Pulmonary artery endothelial cell (primary cell): ENCODE measurements at regions not wholly inside any gene's neighbourhood (a gene's known extent, or its start where the extent isn't known, plus 50 kb on each side); places are given as distances from the start of the nearest gene placed in this dataset.

Source experiments
- DNase-seq: peaks from one replicate; pipeline ENCODE4 v3.0.0-alpha.2; 2011; ENCODE audit warnings: low read depth, low spot score

DNA sequence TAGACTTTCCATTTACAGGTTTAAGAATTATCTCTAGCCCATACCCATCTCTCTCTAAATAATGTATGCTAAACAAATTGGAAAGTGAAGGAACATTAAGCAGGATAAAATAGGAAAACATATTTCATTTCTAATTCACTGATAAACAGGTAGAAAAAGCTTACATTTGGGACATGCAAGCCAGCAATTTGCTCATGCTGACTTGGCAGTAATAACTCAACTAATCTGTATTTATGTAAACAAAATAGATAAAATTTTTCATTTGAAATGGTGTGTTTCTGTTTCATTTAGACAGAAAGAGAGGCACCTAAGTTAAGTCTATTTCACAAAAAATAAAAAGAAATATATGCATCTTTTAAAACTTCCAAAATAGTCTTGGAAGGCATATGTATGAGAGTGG is 877.3 kb upstream of the LRRTM1 start:
- no peak for DNase-seq

DNA sequence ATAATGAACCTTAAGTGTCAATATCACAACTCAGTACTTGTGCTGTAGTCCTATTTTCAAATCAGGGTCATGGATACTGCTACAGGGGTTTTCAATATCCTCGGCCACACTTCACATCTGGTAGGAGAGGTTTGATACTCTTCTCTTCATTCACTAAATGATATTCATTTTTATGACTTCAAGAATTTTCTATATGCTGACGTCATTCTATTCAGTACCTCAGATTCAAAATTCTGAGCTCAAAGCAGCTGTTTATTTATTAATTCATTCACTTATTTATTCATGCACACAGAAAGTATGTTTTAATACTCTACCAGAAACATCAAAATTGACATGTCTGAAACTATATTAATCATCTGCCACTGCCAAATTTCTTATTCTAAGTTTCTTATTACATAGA is 866.9 kb upstream of the LRRTM1 start:
- DNase-seq: no peak

DNA sequence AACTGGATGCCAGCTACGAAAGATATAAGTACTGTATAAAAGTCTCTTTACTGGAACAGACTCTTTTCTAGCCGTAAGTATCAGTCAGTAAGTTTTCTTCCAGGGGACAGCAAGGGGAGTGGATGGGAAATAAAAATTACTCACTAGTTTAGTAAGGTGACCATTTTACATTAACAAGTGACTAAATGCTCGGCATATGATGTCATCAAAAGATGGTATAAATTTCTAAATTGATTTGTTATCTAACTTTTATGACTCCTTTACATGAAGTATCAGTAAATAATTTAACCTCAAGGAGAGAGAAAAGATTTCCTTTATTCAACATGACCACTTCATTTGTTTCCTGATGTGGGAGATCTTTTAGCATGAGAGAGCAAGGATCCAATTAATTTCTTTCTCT is 859.0 kb upstream of the LRRTM1 start:
- no peak for DNase-seq

DNA sequence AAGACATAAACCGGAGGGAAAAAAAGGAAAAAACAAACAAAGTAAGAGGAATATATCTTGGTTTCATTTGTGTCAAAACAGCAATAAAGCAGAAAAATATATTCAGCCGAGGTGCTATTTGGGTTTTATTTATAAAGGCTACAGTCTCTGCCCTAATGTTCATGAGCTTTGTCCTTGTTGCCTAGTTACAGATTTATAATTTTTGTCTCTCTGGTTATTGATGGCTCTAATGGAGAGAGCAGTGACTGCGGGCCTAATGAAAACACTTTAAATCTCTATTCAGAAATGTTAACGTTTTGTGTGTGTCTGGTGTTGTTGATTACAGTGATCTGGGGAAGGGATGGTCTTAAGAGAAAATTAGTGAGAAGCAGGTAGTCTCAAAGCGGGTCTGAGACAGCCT is 854.0 kb upstream of the LRRTM1 start:
- no peak for DNase-seq

DNA sequence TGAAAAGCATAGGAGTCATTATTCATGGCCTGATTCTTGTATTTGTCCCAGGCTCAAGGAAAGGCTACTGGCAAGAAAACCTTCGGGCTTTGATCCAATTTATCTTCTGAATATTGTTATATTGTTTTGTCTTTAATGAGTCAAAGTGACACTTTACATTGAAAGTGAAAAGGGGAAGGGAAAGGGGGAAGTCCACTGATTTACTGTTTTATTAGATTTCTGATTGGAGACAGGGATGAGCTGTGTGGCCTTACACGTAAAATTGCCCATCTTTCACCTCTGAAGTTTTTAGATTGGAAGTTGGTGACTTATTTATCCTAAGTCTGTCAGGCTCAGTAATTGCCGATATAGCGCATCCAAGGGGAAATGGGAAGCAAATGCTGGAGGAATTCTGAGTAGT is 843.8 kb upstream of the LRRTM1 start:
- DNase-seq: no peak

DNA sequence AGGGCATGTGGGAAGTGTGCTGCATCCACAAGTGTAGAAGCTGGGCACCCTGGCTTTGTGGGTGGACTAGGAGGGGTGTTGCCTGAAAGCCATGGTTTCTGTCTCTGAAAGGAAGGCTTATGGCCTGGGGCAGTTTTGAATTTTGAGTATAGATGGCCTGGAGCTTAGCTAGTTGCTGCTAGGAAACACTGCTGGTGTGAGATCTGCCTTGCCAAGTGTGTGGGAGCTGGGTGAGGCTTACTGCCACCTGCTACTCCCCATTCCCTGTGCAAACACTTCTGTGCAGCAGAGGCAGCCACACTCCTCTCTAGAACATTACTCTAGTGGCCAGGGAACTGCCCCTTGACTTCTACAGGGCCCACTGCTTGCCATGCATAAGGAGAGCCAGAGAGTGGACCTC is 831.7 kb upstream of the LRRTM1 start:
- DNase-seq: no peak

DNA sequence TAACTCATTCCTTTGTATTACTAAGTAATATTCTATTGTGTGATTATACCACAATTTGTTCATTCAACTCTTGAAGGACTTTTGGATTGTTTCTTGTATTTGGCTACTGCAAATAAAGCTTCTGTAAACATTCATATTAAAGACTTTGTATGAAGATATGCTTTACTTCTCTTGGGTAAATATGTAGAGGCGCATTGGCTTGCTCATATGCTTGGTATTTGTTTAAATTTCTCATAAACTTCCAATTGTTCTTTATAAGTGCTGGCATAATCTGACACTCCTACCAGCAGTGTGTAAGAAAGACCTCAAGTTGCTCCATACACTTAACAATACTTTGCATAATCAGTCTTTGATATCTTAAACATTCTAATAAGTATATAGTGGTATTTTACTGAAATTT is 792.8 kb upstream of the LRRTM1 start:
- no peak for DNase-seq

DNA sequence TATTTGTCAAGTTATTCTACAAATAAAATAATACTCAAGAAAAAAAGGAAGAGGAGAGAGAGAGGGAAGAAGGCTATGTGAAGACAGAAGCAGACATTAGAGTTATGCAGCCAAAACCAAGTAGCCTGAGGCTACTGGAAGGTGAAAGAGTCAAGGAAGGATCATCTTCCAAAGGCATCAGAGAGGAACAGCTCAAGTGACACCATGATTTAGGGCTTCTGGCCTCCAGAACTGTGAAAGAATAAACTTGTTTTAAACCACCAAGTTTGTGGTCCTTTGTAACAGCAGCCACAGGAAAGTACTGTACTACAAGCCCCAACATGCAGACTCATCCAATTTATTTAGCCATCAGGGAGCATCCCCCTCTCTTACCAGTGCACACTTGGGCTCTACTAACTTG is 788.5 kb upstream of the LRRTM1 start:
- no peak for DNase-seq

DNA sequence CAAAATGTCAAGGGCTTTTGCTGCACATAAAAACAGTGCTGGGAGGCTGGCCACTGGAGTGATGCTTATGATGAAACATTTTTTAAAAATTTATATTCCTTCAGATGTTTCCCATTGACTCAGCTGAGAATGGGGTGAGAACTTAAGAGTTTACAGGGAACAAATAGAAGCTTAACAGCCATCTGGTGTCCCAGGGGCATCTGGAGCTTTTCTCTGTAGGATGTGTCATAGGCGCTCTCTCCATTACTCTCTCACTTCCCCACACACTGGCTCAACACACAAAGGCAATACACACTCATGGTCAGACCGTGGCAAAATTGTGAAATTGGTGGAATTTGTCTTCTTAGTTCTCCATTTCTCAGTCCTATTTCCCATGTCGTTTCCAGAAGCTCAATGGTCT is 783.1 kb upstream of the LRRTM1 start:
- no peak for DNase-seq

DNA sequence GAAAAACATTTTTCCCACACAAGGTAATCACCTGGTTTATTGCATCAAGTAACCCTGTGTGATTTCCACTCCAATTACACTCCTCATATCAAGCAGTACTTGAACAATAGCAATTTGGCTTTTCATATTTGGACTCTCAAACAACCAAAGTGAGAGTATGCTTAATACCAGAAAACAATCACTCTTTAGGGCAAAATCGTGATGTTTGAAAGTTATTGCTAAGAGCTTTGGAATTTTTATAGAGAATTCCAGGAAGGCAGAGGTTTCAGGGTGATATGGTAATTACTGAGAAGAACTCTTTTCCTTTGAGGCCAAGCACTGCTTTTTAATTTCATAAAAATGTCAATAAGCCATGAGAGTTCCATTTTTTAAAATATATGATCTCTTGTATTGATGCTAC is 779.5 kb upstream of the LRRTM1 start:
- no peak for DNase-seq

DNA sequence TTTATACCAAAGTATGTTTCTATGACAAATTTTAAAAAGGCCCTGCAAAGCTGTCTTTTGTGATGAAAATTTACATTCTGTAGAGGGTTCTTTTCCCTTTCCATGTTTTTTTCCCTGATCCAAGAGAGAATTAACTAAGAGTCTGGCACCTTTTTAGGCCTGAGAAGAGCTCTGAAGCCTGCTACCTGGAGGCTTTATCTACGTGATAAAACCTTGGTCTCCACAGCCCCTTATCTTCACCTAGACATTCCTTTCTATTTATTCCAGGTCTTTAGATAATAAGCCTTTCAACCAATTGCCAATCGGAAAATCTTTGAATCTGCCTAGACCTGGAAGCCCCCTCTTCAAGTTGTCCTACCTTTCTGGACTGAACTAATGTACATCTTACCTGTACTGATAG is 774.1 kb upstream of the LRRTM1 start:
- DNase-seq: no peak

DNA sequence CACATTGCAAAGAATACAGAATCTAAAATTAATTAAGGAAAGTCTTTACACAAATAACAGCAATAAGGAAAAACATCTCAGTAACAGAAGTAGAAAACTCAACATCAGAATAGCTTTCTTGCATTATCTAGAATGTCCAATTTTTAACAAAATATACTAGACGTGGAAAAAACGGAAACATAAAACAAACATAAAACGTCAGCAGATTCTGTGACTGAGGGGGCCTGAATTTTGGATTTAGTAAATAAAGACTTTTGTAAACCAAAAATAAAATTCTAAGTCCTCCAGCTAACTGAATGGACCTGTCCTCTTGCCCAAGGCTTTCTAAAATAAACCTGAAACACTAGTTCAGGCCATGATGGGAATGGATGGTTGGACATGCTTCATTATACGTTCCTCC is 773.5 kb upstream of the LRRTM1 start:
- no peak for DNase-seq

DNA sequence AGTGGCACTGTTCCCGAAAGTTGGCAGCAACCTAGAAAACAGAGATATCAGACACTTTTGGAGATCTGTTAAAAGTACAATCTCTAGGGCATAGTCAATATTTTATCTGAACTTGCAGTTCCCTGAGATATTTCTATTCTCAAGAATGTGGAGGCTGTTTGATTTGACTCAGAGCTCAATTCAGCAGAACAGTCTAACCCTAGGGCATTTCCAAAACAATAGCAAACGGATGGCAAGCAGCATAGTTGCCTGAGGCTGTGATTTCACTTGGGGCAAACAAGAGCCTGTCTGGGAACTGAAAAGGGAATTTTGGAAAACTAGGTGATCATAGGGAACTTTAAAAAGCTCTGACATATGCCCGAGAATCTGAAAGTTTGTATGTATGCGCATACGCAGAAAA is 772.8 kb upstream of the LRRTM1 start:
- no peak for DNase-seq

DNA sequence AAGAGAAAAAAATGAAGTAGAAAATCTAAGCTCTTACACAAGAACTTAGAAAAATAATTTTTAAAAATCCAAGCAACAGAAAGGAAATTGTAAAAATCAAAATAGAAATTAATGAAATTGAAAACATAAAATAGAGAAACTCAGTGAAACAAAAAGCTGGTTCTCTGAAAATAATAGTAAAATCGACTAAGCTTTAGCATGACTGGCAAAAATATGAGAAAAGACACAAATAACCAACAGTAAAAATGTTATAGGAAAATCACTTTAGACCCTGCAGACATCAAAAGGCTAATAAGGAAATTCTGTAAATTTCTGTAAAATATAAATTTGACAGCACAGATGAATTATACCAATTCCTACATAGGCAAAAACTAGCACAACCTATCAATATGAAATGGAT is 768.9 kb upstream of the LRRTM1 start:
- DNase-seq: no peak

DNA sequence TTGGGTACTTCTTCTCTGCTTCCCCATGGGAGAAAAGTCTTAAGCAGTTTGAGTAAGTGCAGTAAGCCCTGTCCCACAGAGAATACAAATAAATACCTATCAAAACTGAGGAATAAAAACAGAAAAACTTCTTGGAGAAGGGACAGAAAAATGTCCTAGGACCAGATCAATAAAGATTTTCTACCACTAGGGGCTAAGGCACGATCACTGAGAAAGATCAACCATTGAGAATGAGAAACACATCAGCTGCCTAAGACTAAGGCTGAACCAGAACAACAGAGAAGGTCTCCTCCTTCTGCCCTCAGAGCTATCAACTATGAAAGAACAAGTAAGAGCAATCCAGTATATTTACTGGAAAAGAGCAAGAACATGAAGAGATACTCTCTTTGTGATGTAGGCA is 763.6 kb upstream of the LRRTM1 start:
- DNase-seq: no peak

DNA sequence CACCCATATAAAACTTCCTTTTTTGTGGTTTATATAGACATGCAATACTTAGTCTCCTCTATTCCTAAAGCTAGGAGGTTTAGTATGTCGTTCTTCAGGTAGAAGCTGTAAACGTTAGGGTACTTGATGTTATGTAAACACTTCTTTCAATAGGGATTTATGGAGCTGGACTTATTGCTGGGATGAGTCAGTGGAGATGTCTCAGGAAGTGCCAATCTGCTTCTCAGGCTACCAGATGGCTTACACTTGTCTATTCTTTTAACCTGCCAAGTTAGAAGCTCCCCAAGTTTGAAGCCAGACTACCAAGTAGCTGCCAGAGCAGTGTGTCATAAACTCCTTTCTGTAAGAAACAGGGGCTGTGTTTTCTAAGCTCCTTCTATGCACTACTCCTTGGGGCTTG is 756.5 kb upstream of the LRRTM1 start:
- no peak for DNase-seq

DNA sequence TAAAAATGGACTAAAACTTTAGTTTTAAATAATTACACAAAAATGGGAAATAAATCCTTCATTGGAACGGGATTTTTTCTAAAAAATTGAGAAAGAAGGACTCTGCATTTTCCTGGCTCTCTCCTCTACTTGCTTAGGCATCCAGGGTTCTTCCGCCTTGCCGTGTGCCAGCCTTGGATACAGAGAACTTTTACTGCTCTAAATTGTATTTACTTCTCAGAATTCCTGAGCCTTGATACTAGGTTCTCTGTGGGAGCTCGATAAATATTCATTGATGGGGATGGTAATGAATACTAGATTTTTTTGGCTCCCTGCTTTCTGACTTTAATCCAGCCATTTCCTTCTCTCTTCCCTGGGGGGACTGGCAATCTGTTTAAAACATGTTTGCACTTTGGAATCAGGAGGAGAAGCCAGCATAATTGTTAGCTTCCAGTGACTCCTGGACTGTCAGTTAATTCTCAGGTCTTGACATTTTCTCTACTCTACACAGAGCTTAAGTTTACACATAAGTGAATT is 746.1 kb upstream of the LRRTM1 start:
- no peak for DNase-seq

DNA sequence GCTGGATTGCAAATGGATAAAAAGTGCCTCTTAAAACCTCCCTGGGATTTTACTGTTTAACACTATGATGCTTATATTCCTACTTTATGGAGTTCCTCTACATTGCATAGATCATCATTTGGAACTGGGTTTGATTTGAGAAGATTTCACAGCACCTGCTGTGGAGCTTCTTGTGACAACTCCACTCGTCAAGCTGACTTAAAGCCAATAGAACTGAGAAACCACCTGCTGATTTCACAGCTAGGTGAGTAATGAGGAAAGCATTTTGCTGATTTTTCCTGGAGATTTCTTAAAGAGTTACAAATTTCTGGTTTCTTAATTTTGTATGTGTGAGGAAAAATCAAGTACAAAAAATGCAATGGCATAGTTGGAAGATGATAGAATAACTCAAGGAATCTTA is 739.1 kb upstream of the LRRTM1 start:
- DNase-seq: no peak

DNA sequence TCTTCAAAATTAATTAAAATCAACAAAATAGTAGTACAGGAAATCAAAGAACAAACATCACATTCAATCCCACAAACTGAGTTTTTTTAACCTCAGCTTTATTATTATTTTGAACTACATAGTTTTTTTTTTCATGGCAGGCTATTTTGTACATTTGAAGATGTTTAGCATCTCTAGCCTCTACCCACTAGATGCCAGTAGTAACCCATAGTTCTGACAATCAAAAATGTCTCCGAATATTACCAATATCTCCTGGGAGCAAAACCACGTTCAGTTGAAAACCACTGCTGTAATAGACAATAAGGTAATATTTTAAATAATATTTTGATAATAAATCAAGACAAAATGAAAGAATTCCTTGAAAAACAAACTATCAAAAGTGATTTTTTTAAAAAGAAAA is 702.6 kb upstream of the LRRTM1 start:
- DNase-seq: no peak

DNA sequence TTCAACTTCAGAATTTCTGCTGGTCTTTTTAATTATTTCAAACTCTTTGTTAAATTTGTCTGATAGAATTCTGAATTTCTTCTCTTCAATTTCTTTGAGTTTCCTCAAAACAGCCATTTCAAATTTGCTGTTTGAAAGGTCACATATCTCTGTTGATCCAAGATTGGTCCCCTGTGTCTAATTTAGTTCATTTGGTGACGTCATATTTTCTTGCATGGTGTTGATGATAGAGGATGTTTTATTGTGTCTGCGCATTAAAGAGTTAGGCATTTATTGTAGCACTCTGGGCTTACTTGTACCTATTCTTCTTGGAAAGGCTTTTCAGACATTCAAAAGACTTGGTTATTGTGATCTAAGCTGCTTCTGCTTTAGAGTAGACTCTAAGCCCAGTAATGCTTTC is 698.4 kb upstream of the LRRTM1 start:
- DNase-seq: no peak

DNA sequence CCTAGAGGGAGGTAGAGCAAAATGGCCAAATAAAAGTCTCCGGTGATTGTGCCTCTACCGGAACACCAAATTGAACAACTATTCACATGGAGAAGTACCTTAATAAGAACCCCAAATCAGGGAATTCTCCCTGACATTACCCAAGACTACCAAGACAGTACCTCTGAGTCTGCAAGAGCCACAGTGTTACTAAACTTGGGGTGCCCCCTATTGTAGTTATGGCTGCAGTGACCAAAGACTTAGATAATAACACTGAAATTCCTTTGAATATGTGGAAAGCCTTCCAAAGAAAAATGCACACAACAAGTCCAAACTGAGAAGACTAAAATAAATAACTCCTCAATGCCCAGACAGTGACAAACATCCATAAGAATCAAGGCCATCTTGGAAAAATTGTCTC is 682.9 kb upstream of the LRRTM1 start:
- no peak for DNase-seq

DNA sequence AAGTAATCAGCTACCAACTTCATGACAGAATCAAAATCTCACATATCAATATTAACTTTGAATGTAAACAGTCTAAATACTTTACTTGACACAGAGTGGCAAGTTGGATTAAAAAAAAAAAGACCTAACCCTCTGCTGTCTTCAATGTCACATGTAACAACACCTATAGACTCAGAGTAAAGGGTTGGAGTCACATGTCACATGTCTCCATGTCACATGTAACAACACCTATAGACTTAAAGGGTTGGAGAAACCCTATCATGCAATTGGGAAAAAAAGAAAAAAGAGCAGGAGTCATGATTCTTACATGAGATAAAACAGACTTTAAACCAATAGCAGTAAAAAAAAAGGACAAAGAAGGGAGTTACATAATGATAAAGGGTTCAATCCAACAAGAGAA is 665.3 kb upstream of the LRRTM1 start:
- no peak for DNase-seq

DNA sequence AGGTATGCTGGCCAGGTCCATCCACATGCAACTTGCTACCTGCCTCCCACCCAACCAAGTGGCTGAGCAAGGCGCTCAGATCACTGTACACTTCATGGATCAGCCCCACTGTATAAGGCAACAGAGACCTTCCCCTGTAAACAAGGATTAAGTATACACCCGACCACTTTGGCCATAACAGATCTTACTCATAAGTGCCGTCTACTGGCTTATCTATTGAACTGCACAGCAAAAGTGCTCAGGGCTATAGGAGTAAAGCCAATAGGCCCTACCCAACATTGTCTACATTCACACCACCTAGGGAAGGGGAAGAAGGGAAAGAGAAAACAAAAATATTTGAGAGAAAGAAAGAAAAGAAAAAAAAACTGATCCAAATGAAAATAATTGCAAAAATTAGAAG is 663.9 kb upstream of the LRRTM1 start:
- no peak for DNase-seq

DNA sequence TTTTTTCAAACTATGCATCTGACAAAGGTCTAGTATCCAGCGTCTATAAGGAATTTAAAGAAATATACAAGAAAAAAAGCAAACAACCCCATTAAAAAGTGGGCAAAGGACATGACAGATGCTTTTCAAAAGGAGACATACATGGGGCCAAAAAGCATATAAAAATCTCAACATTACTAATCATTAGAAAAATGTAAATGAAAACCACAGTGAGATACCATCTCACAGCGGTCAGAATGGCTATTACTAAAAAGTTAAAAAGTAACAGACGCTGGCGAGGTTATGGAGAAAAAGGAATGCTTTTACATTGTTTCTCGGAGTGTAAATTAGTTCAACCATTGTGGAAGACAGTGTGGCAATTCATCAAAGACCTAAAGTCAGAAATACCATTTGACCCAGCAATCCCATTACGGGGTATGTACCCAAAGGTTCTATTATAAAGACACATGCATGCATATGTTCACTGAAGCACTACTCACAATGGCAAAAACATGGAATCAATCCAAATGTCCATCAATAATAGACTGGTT is 643.1 kb upstream of the LRRTM1 start:
- DNase-seq: no peak
